ENCODE measurements at regions not wholly inside any gene's neighbourhood (a gene's known extent, or its start where the extent isn't known, plus 50 kb on each side); places are given as distances from the start of the nearest gene placed in this dataset.
A peak's percentile ranks its signal among the peaks of the same experiment; 100 is the strongest.

DNA sequence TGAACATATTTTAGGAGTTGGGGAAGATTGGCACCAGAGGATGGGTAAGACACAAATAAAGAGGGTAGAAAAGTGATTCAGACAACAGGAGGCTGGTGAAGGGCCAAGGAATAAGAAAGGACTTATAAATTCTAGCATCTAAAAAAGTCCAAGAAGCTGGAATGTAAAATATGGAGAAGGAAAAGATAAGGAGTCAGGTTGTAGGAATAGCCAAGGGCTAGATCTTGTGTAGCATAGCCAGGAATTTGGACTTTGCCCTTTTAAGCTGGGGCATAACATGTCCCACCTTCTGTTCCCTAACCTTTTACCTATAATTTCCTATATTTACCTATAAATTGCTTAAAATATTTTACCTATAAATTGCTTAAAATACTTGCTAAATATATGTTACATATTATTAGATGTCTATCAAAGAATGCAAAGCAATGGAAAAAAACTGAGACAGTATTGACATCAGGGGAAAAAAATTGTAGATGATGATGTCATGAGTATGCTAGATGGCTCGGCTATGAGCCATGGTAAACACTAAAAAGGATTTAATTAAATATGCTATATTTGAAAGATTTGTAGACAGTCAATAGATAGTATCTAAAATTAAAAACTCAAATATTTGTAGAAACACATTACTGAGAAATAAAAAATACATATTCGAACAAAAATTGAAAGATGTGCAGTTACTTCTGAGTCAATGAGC lies 99.7 kb upstream of the PLEKHG7 start:
- Mint-ChIP-seq H3K9me3 (peaks cover 31% of the 10 kb centered on the region), H3K36me3 (peaks cover 25% of the 10 kb centered on the region), H3K27me3 (no peaks in the 10 kb centered on the region), H3K4me1 (peaks cover 12% of the 10 kb centered on the region), H3K27ac (no peak overlapping the region), H3K4me3 (no peak overlapping the region)
- no peak for ATAC-seq

DNA sequence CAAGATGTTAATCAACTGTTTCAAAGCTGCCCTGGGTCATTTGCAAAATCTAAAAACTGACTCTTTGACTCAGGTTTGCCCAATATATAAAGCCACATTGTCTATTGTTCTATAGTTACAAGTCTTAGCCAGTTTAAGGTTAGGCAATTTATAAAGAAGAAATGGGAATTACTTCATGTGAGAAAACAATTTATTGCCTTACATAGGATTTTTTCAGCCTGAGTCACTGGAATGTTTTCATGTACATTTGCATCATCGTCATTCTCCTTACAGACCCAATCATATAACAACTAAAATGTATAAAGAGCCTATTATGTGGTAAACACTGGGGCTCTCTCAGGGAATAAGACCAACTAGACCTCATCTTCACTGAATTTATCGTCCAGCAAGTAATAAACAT lies 100.3 kb upstream of the PLEKHG7 start:
- H3K27me3 Mint-ChIP-seq: no peaks in the 10 kb centered on the region
- peaks cover 31% of the 10 kb centered on the region for H3K9me3 Mint-ChIP-seq
- no peak overlapping the region for H3K27ac Mint-ChIP-seq
- H3K36me3 Mint-ChIP-seq: peaks cover 25% of the 10 kb centered on the region
- peaks cover 10% of the 10 kb centered on the region for H3K4me1 Mint-ChIP-seq
- H3K4me3 Mint-ChIP-seq: no peak overlapping the region
- ATAC-seq: no peak

DNA sequence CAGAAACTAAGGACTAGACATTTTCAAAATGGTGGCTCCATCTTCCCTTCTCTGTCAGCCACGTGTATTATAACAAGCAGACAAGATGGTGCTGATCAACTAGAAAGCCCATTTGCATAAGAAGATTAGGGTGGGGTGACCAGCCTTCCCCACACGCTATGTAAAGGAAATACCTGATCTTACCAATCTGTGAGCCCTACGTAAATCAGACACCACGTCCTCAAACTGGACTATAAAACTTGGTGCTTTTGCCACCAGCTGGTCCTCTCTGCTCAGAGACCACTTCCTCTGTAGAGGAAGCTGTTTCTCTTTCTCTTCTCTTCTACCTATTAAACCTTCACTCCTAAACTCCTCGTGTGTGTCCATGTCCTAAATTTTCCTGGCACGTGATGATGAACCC lies 101.1 kb upstream of the PLEKHG7 start:
- Mint-ChIP-seq H3K36me3 (peaks cover 25% of the 10 kb centered on the region), H3K4me3 (no peak overlapping the region), H3K27me3 (no peaks in the 10 kb centered on the region), H3K4me1 (peaks cover 10% of the 10 kb centered on the region), H3K9me3 (peaks cover 31% of the 10 kb centered on the region), H3K27ac (peak overlapping the region; percentile 26)
- ATAC-seq: no peak

DNA sequence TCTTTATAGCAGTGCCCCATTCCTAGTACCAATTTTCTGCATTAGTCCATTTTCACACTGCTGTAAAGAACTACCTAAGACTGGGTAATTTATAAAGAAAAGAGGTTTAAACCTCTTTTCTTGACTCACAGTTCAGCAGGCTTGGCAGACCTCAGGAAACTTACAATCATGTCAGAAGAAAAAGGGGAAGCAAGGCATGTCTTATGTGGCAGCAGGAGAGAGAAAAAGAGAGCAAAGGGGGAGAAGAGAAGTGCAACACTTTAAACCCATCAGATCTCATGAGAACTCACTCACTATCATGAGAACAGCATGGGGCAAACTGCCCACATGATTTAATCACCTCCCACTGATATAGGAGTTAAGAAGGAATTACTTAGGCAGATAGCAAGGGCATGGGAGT lies 101.6 kb upstream of the PLEKHG7 start:
- H3K9me3 Mint-ChIP-seq: peaks cover 31% of the 10 kb centered on the region
- H3K4me3 Mint-ChIP-seq: no peak overlapping the region
- H3K27ac Mint-ChIP-seq: peak overlapping the region; percentile 26
- peaks cover 25% of the 10 kb centered on the region for H3K36me3 Mint-ChIP-seq
- H3K27me3 Mint-ChIP-seq: no peaks in the 10 kb centered on the region
- H3K4me1 Mint-ChIP-seq: peaks cover 11% of the 10 kb centered on the region
- ATAC-seq: no peak

DNA sequence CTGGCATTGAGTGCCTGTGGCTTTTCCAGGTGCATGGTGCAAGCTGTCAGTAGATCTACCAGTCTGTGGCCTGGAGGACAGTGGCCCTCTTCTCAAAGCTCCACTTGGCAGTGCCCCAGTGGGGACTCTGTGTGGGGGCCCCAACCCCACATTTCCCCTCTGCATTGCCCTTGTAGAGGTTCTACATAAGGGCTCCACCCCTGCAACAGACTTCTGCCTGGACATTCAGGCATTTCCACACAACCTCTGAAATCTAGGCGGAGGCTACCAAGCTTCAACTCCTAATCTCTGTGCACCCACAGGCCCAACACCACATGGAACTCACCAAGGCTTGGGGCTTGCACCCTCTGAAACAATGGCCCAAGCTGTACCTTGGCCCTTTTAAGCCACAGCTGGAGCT lies 102.7 kb upstream of the PLEKHG7 start:
- Mint-ChIP-seq H3K9me3 (peaks cover 34% of the 10 kb centered on the region), H3K4me3 (no peak overlapping the region), H3K27ac (no peak overlapping the region), H3K27me3 (no peaks in the 10 kb centered on the region), H3K36me3 (peaks cover 25% of the 10 kb centered on the region), H3K4me1 (peaks cover 23% of the 10 kb centered on the region)
- no peak for ATAC-seq

DNA sequence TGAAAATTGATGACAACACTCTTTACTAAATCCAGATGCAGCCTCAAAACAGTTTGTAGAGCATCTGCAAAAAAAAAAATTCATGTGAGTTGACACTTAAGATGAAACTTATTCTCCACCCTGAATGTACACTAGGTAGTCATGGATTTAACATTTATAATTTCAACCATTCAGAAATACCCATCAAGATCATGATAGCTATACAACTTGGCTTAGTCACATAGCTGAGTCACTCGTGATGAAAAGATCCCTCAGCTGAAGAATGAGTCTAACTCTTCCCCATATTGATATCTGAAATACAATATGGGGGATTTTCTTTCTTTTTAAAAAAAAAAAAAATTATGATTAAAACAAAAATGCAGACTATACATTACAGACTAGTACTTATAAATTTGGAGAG lies 104.8 kb upstream of the PLEKHG7 start:
- ATAC-seq: no peak
- Mint-ChIP-seq H3K27me3 (no peaks in the 10 kb centered on the region), H3K9me3 (peaks cover 34% of the 10 kb centered on the region), H3K27ac (no peak overlapping the region), H3K4me3 (no peak overlapping the region), H3K36me3 (peaks cover 25% of the 10 kb centered on the region), H3K4me1 (peaks cover 43% of the 10 kb centered on the region)

DNA sequence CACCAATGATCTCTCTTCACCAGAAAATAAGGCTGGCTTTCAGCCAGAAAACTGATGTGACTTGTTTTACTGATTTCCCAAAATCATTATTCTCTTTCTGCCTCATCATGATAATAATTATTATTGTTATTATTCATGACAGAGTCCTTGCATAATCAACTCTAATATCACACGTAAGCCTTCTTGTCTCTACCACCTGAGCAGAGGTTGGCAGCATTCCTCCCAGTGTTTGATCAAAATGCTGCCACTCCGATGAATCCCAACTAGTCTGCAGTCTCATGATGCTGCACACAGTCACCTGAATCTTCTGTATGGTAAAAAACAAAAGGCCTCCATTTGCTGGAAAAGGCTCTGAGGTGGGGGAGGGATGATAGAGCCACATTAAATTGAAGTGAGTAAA lies 105.7 kb upstream of the PLEKHG7 start:
- peaks cover 32% of the 10 kb centered on the region for H3K9me3 Mint-ChIP-seq
- peaks cover 48% of the 10 kb centered on the region for H3K4me1 Mint-ChIP-seq
- ATAC-seq: no peak
- H3K27me3 Mint-ChIP-seq: no peaks in the 10 kb centered on the region
- H3K4me3 Mint-ChIP-seq: no peak overlapping the region
- peak overlapping the region; percentile 88 for H3K27ac Mint-ChIP-seq
- peaks cover 25% of the 10 kb centered on the region for H3K36me3 Mint-ChIP-seq

DNA sequence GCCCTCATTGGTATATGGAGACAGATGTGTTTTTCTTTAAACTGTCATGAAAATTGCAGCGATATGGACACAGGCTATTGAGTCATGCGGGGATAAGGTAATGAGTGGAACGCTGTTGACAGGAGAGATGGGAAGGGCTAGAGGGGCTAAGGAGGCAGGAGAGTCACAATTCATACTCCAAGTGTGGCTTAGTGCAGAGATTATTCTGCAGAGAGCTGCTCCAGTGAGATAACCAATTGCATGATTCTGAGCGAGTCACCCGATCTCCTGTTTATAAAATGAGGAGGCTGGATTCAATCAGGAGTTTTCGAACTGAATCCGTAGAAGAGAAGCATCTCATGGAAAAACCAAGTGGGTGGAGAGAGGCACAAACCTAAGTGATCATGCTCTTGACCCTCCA lies 106.4 kb upstream of the PLEKHG7 start:
- H3K27me3 Mint-ChIP-seq: no peaks in the 10 kb centered on the region
- ATAC-seq: no peak
- no peak overlapping the region for H3K4me3 Mint-ChIP-seq
- H3K27ac Mint-ChIP-seq: peak overlapping the region; percentile 88
- H3K9me3 Mint-ChIP-seq: peaks cover 27% of the 10 kb centered on the region
- peaks cover 25% of the 10 kb centered on the region for H3K36me3 Mint-ChIP-seq
- peaks cover 48% of the 10 kb centered on the region for H3K4me1 Mint-ChIP-seq

DNA sequence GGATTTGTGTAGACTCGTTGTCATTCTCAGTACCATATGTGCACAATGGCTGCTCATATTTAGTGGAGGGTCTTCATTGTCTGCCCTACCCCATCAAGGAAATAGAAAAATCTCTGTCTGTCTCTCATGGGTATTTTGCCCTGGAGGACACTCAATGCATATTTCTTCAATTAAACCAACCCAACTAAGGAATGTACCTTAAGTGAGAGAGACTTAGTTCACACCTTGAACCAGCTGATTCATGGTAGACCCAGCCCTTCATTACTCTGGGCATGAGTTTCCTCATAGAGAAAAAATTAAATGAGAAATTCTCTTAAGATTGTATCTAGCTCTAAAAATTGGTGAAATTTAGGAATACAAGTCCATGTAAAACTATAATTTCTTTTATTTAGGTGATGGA lies 107.1 kb upstream of the PLEKHG7 start:
- Mint-ChIP-seq H3K27me3 (no peaks in the 10 kb centered on the region), H3K36me3 (peaks cover 18% of the 10 kb centered on the region), H3K4me1 (peaks cover 40% of the 10 kb centered on the region), H3K27ac (peak overlapping the region; percentile 88), H3K9me3 (peaks cover 21% of the 10 kb centered on the region), H3K4me3 (no peak overlapping the region)
- ATAC-seq: no peak

DNA sequence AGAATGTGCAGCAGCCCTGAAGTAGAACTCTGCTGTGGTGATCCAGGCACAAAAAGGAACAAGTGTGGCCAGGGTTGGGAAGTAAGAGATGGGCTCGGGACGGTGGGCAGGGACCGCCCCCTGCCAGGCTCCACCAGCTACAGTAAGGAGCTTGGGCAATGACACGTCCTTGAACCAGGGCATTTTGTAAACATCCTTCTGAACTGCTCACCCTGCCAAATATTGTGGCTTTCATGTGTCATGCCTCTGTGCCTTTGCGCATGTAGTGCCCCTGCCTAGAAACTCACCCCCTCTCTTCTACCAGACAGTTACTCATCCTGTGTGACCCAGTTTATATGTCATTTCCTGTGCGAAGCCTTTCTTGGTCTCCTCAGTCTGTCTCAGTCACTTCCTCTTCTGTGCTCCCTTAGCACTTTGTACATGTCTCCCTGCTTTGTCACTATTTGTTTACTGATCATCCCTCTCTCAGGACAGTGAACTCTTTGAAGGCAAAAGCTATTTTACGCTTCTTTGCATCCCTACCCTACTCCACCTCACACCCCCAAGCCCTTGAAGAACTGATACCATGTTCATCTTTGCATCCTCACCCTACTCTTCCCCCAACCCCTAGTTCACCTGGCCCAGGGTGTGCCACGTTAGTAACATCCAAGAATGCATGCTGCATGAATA lies 108.9 kb upstream of the PLEKHG7 start:
- H3K27ac Mint-ChIP-seq: peak overlapping the region; percentile 88
- peaks cover 38% of the 10 kb centered on the region for H3K4me1 Mint-ChIP-seq
- H3K27me3 Mint-ChIP-seq: no peaks in the 10 kb centered on the region
- peak; percentile 100 for ATAC-seq
- peak overlapping the region; percentile 25 for H3K4me3 Mint-ChIP-seq
- peaks cover 6% of the 10 kb centered on the region for H3K36me3 Mint-ChIP-seq
- H3K9me3 Mint-ChIP-seq: peaks cover 9% of the 10 kb centered on the region

DNA sequence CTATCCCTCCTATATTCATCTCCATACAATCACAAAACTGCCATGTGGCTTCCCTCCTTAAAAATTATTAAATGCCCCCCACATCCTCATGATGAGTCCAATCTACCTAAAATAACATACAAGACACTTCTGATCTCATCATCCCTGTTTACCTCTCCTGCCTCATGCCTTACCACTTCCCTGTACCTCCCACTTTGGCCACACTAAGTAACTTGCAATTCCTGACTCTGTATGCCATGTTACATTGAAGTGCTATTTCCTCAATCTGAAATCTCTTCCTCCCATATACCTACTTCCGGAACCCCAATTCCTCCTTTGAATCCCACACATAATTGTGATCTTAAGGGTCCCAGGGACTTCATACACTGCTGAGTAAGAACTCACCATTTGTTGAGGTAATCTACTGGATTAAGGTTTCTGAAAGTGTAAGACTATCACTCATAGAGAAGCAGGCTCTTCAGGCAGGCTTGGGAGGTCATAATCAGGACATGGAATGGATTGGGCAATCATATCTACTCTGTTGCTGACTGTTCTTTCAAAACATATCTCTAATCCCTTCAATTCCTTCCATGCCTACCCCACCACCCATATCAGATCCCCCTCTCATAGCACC lies 117.6 kb upstream of the PLEKHG7 start:
- Mint-ChIP-seq H3K36me3 (peaks cover 13% of the 10 kb centered on the region), H3K9me3 (peaks cover 6% of the 10 kb centered on the region), H3K27ac (peak overlapping the region; percentile 5), H3K27me3 (no peaks in the 10 kb centered on the region), H3K4me3 (no peak overlapping the region), H3K4me1 (no peaks in the 10 kb centered on the region)
- ATAC-seq: no peak

DNA sequence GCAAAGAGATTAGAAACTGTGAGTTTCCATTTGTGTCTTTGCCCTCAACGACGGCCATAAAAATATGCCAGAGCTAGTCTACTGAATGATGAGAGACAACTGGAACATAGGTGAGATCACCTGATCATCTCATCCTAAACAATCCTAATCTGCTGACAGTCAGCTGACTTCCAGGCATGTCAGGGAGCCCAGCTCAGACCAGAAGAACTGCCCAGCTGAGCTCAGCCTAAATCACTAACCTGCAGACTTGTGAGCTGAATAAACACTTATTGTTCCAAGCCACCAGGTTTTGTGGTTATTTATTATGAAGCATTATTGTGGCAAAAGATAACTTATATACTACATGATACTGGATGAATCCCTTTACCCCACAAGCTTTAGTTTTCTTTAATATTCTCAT lies 118.9 kb upstream of the PLEKHG7 start:
- H3K9me3 Mint-ChIP-seq: peaks cover 6% of the 10 kb centered on the region
- no peaks in the 10 kb centered on the region for H3K4me1 Mint-ChIP-seq
- H3K27ac Mint-ChIP-seq: no peak overlapping the region
- no peak overlapping the region for H3K4me3 Mint-ChIP-seq
- peaks cover 13% of the 10 kb centered on the region for H3K36me3 Mint-ChIP-seq
- no peaks in the 10 kb centered on the region for H3K27me3 Mint-ChIP-seq
- no peak for ATAC-seq

DNA sequence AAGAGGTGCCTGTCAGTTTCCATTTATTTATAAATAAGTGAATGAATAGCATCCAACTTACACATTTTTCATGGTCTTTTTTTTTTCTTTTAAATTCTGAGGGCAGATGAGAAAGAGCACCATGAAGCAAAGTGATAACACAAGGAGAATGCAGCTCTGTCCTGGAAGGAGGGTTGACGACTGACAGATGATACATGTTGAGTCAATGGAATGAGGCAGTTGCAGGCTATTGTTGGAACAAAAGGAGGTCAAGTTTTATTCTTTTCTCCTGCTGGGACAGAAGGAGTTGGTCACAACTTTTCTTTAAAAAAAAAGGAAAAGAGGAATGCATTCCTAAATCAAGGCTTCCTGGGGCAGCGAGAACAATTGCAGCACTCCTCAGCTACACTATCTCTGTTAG lies 119.9 kb upstream of the PLEKHG7 start:
- Mint-ChIP-seq H3K9me3 (peaks cover 6% of the 10 kb centered on the region), H3K36me3 (peaks cover 13% of the 10 kb centered on the region)
- ATAC-seq: no peak

DNA sequence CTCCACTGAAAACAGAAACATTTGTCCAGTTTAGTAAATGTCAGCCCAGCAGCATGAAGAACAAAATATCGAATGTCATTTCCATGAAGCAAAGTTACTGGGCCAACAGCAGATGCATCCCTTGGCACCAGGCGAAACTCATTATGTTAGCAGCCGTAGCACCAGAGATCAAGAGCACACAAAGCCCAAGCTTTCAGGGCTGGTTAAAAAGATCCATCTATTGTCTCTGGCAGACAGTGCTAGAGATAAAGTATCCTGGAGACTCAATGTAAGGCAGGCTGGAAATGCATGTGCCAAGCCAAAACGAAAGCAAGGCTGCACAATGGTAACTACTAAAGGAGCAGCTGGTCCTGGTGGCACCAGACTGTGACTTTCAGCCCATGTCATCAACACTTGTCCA lies 120.3 kb upstream of the PLEKHG7 start:
- ATAC-seq: no peak
- H3K36me3 Mint-ChIP-seq: peaks cover 13% of the 10 kb centered on the region
- H3K9me3 Mint-ChIP-seq: peaks cover 6% of the 10 kb centered on the region
- H3K4me3 Mint-ChIP-seq: no peak overlapping the region
- H3K27ac Mint-ChIP-seq: no peak overlapping the region
- H3K27me3 Mint-ChIP-seq: no peaks in the 10 kb centered on the region
- H3K4me1 Mint-ChIP-seq: no peaks in the 10 kb centered on the region

More for the DNA sequence above, 119.9 kb upstream of the PLEKHG7 start:
- H3K4me3 Mint-ChIP-seq: no peak overlapping the region
- no peak overlapping the region for H3K27ac Mint-ChIP-seq
- H3K4me1 Mint-ChIP-seq: no peaks in the 10 kb centered on the region
- H3K27me3 Mint-ChIP-seq: no peaks in the 10 kb centered on the region

DNA sequence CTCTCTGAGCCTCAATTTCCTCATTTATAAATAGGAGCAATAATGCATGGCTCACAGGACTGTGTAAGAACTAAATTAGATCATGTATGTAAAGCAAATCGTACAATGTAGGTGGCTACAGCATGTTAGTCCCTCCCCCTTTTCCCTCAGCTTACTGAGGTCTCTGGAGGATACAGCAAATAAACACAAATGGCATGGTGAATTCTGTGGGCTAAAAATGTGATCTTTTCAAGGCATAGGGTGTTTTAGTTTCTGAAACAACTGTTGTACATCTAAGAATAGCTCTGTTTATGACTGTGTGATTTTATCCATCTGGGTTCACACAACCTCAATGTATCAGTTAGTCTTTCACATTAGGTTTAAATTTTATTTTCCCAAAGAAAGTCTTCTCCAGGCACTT lies 121.2 kb upstream of the PLEKHG7 start:
- ATAC-seq: no peak
- H3K4me1 Mint-ChIP-seq: no peaks in the 10 kb centered on the region
- H3K9me3 Mint-ChIP-seq: peaks cover 6% of the 10 kb centered on the region
- peaks cover 13% of the 10 kb centered on the region for H3K36me3 Mint-ChIP-seq
- no peak overlapping the region for H3K4me3 Mint-ChIP-seq
- no peak overlapping the region for H3K27ac Mint-ChIP-seq
- H3K27me3 Mint-ChIP-seq: no peaks in the 10 kb centered on the region
